ENCODE measurements at regions not wholly inside any gene's neighbourhood (a gene's known extent, or its start where the extent isn't known, plus 50 kb on each side); places are given as distances from the start of the nearest gene placed in this dataset.

DNA sequence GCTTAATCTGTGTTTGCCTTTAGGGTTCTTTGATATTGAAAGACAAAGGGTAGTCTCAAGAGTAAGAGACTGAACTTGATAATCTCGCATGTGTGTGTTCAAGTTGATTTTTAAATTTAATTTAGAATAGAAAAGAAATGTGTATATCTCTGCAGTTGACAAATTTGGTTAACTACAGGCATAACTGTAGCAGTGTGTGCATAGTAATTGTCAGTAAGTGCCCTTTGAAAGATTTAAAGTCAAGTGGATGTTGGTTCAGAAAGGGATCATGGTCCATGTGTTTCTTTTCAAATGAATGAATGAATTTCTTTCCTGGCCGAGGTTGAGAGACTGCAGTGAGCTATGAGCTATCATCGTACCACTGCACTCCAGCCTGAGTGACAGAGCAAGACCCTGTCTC is 49.9 kb upstream of the DYRK2 start:
- H3K4me3 ChIP-seq (ENCODE audit: control insufficient read depth, low read depth, low read length), result no peak overlapping the region
- TF ChIP-seq, protein P1, sequence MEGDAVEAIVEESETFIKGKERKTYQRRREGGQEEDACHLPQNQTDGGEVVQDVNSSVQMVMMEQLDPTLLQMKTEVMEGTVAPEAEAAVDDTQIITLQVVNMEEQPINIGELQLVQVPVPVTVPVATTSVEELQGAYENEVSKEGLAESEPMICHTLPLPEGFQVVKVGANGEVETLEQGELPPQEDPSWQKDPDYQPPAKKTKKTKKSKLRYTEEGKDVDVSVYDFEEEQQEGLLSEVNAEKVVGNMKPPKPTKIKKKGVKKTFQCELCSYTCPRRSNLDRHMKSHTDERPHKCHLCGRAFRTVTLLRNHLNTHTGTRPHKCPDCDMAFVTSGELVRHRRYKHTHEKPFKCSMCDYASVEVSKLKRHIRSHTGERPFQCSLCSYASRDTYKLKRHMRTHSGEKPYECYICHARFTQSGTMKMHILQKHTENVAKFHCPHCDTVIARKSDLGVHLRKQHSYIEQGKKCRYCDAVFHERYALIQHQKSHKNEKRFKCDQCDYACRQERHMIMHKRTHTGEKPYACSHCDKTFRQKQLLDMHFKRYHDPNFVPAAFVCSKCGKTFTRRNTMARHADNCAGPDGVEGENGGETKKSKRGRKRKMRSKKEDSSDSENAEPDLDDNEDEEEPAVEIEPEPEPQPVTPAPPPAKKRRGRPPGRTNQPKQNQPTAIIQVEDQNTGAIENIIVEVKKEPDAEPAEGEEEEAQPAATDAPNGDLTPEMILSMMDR (conservative IDR thresholded peaks at IDR 0.05; ENCODE audit: control insufficient read depth, insufficient read depth, low read depth, low read length), result no peak
- no peak for DNase-seq (ENCODE audit: low read depth)

All from fibroblast of mammary gland (primary cell).